NCI-H748 treated with DMSO at 0.1 percent for 48 hours (cell line): ENCODE measurements at regions not wholly inside any gene's neighbourhood (a gene's known extent, or its start where the extent isn't known, plus 50 kb on each side); places are given as distances from the start of the nearest gene placed in this dataset.
"Not testable (repeated sequence)": the region's sequence is repeated elsewhere in the genome, so short reads cannot be mapped to it uniquely, and the experiment has no call there.

Source experiments
- DNase-seq: peaks from one replicate; lab custom pipeline; 2025; lab: John Stamatoyannopoulos, UW

DNA sequence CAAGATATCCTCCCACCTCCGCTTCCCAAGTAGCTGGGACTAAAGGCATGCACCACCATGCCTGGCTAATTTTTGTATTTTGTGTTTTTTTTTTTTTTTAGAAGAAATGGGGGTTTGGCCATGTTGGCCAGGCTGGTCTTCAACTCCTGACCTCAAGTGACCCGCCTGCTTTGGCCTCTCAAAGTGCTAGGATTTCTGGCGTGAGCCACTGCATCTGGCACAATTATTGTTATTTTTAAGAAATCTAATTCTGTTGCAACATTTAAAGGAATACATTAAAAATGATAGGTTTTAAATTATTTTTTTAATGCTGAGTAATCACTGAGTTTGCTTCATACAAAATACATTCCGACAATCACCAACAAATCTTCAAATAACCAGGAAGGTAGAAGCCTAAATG, 178.1 kb upstream of the SEMA3E start:
- no peak for DNase-seq

DNA sequence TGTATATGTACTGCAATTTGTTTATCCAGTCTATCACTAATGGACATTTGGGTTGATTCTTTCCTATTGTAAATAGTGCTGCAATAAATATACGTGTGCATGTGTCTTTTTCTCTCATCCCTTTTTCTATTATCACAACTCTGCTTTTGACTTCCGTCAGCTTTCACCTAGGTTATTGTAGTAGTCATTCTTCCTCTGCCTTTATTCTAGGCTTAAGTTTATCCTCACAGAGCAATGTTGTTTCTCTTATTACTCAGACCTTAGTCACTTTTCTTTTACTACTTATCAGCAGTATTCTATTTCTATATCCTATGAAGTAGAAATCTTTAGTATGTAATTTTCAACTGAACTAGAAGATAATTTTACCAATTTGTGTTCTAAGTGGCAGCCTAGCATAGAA, 175.3 kb upstream of the SEMA3E start:
- no peak for DNase-seq

- no peak for DNase-seq
These were observed 172.9 kb upstream of the SEMA3E start for GRCh38 chr7:83821866-83822265.

DNA sequence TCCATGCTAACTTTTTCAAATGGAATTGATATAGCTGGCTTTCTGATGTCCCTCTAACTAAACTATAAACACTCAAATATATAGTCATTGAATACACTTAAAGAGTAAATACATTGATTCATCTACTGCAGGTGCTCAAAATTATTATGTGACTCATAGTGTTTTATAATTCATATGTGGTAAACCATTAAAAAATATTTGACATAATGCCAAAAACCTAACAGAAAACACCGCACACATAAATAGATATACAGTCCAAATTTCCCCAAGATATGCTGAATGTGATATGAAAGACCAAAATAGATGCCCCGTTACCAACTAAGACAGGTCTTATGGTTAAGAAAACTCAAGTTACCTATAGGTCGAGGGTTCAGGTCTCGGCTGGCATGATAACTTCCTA, 171.7 kb upstream of the SEMA3E start:
- DNase-seq, result no peak

DNA sequence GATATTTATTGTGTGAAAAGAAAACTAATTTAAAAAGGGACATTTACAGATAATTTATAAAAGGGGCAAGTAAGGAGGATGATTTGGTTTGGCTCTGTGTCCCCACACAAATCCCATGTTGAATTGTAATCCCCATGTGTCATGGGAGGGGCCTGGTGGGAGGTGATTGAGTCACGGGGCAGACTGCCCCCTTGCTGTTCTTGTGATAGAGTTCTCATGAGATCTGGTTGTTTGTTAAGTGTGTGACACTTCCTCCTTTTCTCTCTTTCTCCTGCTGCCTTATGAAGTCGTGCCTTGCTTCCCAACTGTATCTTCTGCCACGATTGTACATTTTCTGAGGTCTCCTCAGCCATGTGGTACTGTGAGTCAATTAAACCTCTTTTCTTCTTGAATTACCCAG, 171.0 kb upstream of the SEMA3E start:
- no peak for DNase-seq

- no peak for DNase-seq
These were observed 165.5 kb upstream of the SEMA3E start for GRCh38 chr7:83814480-83814879.

DNA sequence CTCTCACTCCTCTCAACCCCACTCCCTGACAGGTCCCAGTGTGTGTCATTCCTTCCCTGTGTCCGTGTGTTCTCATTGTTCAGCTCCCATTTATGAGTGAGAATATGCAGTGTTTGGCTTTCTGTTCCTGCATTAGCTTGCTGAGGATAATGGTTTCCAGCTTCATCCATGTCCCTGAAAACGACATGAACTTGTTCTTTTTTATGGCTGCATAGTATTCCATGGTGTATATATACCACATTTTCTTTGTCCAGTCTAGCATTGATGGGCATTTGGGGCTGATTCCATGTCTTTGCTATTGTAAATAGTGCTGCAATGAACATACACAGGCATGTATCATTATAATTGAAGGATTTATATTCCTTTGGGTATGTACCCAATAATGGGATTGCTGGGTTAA, 163.6 kb upstream of the SEMA3E start:
- DNase-seq, result not testable (repeated sequence)

DNA sequence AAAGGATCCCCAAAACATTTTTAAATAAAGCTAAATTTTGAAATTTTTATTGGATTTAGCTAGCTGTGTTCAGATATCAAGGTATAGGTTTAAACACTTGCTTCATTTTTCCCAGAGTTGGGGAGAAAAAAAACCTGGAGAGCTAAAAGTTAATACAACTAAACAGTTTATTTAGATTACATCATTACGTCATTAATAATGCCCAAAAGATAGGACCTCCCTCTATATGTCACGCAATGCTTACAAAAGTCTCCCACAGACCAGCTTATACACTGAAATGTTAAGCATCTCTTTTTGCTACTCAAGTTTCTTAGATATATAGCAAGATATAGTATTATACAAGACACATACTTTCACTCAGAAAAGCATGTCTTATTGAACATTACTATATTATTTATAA, 160.0 kb upstream of the SEMA3E start:
- no peak for DNase-seq

- no peak for DNase-seq
These were observed 158.8 kb upstream of the SEMA3E start for GRCh38 chr7:83807774-83808173.

GRCh38 chr7:83806538-83806937, 157.6 kb upstream of the SEMA3E start:
- DNase-seq, result no peak

GRCh38 chr7:83799333-83799732, 150.4 kb upstream of the SEMA3E start:
- no peak for DNase-seq

DNA sequence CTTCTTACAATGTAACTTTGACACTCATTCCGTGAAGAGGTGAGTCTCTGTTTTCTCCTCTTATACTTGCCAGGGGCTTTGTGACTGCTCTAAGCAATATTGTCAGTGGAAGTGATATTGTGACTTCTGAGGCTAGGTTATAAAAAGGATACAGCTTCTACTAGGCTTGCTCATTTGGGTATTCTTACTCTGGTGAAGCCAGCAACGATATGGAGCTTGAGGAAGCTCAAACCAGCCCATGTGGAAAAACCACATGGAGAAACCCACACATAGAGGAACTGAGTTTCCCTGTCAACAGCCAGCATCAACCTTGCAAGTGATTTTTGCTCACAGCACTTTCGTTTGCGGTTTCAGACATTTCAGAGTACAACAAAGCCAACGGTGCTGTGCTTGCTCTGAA, 149.6 kb upstream of the SEMA3E start:
- DNase-seq, result no peak

DNA sequence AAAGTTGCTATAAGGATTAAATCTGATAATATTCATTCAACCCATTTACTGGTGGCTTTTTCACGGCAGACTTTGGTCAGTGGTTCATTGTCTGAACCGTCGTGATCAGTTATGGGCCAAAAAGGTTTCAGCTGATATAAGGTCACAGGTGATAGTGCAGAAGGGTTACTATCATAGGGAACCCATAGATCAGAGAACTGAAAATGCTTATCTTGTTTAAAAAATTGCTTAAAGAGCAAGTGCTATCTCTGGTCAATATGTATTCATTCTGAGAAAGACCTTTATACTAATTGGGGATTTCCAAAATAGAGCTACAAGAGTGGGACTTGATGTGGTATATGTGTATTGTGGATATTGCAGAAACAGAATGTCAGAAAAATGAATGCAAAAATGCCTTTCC, 147.8 kb upstream of the SEMA3E start:
- DNase-seq, result no peak

DNA sequence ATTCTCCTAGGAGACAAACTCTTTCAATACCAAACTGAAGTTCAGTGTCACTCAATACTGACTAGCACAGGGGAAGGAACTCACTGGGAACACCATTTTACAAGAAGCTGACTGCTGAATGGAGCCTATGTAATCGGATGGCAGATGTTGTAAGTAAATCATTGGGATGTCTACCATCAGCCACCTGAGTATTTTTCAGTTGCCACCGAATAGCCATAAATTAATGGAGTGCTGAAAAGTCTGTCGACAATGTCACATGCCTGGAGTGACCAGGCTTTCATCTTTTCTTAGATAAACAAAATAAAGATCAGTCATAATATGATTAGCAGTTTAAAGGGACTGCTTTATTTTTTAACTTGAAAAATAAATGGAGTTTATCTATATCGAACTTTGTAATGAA, 145.9 kb upstream of the SEMA3E start:
- no peak for DNase-seq

- DNase-seq, result no peak
These were observed 144.6 kb upstream of the SEMA3E start for GRCh38 chr7:83793558-83793957.

- no peak for DNase-seq
These were observed 142.8 kb upstream of the SEMA3E start for GRCh38 chr7:83791737-83792136.

GRCh38 chr7:83786858-83787257, 137.9 kb upstream of the SEMA3E start:
- no peak for DNase-seq

- DNase-seq, result no peak
These were observed 133.7 kb upstream of the SEMA3E start for GRCh38 chr7:83782628-83783027.

DNA sequence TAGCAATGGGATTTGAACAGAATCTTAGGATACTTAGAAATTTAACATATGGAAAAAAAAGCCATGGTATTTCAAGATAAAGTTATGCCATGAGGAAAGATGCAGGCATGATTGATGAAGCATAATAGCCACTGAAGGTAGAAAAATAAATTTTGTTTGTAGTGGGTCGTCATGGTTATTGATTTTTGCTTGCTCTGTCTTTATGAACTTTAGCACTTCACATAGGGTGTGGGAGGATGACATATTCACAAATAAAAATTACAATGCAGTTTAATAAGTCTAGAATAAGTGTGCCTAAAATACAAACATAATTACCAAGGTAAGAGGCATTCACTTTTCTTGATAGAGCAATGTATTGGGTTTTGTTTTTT, 129.1 kb upstream of the SEMA3E start:
- no peak for DNase-seq

GRCh38 chr7:83777406-83778072, 128.6 kb upstream of the SEMA3E start:
- no peak for DNase-seq

DNA sequence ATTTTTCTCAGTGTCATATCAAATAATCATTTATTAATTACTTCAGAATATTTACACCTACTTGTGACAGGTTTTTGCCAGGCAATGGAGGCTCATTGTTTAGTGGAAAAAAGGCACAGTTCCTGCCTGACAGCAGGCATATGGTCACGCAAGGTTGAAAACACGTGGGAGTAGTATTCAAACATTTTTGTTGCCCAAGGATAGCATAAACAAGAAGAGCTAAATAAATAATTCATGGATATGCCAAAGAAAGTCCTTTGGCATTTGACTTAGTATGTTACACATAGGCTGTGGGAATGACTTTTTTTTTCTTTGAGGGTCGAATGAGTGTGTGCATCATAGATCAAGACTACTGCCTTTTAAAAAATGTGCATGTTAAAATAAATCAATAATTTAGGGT, 120.5 kb upstream of the SEMA3E start:
- no peak for DNase-seq

DNA sequence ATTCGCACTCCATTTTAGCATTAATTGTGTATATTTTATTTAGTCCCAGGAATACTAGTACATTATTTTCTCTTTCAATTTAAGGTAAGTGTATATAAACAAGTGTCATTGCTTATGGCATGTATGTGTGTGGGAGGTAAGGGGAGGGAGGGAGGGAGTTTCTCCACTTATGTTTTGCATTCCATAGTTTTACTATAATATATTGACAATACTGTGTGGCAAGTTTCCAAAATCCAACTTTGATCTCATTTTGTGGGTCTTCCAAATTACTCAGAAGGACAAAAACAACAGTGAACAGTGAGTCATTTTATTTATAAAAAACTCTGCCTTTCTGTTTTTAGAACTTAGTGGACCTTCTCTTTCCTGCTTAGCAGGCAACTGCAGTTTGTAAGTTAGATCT, 102.3 kb upstream of the SEMA3E start:
- no peak for DNase-seq

- DNase-seq, result no peak
These were observed 100.6 kb upstream of the SEMA3E start for GRCh38 chr7:83749495-83749894.

DNA sequence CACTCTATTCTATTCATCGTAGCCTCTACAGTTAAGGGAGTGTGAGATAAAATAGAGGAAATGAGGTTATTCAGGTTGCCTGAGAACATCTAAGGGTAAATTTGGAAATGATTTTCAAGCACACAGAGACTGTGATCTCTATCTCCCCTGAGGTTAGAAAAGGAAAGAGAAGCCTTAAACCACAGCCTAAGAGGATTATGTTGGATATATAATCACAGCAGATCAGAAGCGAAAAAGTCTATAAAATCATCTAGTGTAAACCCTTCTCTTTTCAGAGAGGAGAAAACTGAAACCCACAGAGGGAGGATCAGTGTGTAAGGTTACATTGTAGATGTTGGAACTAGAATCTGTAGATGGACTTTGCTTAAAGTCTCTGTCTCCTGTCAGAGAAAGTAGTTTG, 90.6 kb upstream of the SEMA3E start:
- DNase-seq, result no peak
